Right lung (tissue), 2 donors: ENCODE measurements at regions not wholly inside any gene's neighbourhood (a gene's known extent, or its start where the extent isn't known, plus 50 kb on each side); places are given as distances from the start of the nearest gene placed in this dataset.
"Not testable (repeated sequence)": the region's sequence is repeated elsewhere in the genome, so short reads cannot be mapped to it uniquely, and the experiment has no call there.

Experiments used
- DNase-seq, 2 donors: peaks; one replicate each; pipeline ENCODE4 v3.0.0-alpha.2; 2013

DNA sequence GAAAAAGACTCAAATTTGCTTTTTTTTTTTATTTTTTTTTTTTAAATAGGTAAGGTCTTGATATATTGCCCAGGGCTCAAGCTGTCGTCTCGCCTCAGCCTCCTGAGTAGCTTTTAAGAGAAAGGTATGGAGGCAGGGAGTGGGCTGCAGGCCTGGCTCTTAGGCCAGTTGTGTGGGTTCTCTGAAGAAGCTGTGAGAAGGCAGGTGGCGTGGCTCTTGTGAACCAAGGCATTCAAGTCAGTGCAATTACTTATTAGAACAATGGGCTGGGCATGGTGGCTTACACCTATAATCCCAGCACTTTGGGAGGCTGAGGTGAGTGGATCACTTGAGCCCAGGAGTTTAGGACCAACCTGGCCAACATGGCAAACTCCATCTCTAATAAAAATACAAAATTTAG, 244.0 kb upstream of the SFRP2 start:
- no peak for DNase-seq

DNA sequence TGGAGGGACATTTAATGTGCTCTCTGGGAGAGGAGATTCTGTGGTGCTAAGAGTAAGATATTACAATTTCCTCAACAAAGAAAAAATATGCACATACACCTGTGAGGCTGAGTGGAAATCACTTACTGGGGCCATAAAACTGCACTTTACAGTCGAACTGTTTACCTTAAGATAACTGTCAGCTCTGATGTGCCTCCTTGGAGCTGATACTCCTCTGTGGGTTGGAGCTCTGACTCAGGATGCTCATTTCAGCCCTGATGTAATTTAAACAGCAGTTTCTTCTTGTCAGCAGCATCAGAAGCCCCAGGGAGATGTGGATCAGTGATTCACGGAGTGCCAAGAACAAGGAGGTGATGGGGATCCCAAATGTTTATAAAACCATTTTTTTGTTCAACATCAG, 241.9 kb upstream of the SFRP2 start:
- no peak for DNase-seq

- DNase-seq, result no peak
These were observed 241.3 kb upstream of the SFRP2 start for GRCh38 chr4:154030152-154030551.

DNA sequence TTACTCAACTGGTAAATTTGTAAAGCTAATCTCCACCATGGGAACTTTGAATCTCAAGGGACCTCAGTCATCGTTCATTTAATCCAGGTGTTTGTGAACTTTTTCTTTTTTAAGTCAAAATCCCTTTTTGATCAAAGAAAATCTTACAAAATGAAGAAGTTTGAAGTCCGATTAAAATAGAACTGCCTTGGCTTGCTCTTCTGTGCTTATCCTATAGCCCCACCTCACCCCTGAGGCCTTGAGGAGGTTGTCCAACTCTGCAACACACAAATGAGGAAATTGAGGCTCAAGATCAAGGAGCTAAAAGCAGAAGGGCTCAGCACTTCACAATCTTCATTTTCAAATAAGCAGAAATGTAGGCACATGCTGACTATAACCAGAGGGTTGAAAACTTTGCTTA, 240.3 kb upstream of the SFRP2 start:
- DNase-seq, result no peak

DNA sequence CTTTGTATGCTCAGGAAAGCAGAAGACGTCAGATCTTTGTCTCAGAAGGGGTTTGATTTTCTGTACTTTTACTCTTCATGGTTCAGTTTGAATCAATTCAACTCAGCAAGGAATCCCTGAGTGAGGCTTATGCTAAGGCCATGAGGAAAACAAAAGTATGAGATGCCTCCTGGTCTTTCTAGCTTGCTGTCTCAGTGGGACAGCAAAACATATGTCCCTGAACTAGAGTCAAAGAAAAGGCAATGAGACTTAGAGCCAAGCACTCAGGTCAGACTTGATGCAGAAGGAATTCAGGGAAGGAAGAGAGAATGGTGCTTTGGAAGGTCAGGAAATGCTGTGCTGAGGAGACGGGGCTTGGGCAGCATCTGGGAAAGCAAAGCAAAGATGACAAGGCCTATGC, 236.2 kb upstream of the SFRP2 start:
- DNase-seq, result no peak

DNA sequence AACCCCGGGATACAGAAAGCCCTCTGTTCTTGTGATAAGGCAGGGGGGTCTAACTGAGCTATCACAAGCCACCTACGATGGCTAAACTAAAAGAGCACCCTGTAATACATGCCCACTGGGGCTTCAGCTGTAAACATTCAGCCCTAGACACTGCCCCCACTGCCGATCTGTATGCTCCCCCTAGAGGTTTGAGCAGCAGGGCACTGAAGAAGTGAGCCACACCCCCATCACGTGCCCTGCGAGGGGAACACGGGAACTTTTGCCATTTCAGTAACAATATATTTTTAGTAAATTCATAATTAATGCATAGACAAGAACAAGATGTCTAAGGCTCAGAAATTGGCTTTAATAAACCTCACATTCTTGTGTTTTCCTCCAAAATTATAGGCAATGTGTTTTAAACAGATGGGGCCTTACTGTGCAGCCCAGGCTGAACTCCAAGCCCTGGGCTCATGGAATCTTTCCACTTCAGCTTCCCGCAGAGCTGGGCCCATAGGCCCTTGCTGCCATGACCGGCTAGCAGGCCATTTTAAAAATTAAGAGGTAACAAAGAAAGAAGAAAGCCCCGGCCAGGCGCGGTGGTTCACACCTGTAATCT, 235.3 kb upstream of the SFRP2 start:
- no peak for DNase-seq

DNA sequence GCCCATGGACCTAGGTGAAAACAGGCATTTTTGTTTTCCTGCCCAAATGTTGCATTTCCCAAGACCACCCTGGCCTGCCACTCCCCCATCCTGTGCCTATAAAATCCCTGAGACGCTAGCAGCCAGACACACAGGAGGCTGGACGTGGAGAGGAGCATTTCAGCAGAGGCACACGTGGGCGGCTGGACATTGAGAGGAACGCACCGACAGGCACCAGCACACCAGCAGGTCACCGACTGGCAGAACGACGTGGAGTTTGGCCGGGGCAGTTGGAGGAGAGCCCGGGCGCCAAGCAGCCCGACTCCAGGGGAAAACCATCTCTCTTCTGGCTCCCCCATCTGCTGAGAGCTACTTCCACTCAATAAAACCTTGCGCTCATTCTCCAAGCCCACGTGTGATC, 234.8 kb upstream of the SFRP2 start:
- DNase-seq, result not testable (repeated sequence)

- no peak for DNase-seq
These were observed 230.9 kb upstream of the SFRP2 start for GRCh38 chr4:154019811-154020210.

- no peak for DNase-seq
These were observed 229.8 kb upstream of the SFRP2 start for GRCh38 chr4:154018659-154019058.

DNA sequence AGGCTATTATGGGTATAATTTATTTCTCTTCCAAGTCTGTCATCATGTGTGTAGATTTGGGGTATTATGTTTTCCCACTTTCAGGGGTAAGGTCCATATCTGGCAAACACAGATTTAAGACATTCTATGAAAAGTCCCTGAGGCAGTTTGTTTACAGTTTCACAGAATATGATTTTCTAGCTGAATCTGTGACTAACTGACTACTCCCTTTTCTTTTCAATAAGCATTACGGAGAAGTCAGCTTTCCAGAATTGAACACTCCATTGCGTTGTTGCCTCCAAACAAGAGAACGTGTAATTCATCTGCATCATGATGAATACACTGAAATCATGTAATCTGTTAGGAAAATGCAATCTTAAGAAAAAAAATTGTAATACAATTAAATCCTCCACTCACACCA, 226.7 kb upstream of the SFRP2 start:
- no peak for DNase-seq

- peak in 1 of 2 donors; percentile 17 for DNase-seq
These were observed 225.8 kb upstream of the SFRP2 start for GRCh38 chr4:154014407-154015321.

GRCh38 chr4:154013576-154013975, 224.7 kb upstream of the SFRP2 start:
- no peak for DNase-seq

DNA sequence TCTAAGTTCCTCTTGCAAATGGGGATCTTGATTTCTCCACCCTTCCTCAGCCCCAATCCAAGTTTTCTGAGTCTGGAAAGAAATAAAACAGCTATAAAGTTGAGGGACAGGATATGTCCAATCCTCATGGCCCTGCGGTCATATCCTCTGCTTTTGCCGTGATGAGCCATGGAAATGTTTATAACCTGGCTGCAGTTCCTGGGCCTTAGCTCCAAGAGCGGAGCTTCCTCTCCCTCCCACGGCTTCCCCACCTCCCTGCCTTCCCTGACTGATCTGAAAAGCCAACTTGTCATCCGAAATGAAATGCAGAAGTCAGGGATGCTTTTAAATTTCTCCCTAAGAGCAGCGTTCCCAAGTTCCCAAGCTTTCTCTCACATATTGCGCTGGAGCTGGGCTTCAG, 221.5 kb upstream of the SFRP2 start:
- no peak for DNase-seq

DNA sequence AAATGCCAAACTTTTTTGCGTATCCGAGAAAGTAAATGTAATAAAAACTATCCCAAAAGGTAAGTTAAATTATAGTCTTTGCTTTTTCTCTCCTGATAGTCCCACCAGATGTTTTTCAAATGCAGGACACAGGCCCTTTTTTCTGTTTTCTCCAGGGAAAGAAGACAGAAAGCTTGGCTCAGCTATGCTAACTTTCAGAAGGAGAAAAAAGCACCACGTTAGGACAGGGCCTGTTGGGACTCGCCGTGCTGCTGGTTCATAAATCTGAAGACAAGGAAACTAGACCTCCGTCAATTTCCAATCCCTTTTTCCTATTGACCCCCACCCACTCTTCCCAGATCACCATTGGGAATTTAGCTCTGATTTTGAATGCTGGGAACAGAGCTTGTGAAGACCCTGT, 220.9 kb upstream of the SFRP2 start:
- no peak for DNase-seq

DNA sequence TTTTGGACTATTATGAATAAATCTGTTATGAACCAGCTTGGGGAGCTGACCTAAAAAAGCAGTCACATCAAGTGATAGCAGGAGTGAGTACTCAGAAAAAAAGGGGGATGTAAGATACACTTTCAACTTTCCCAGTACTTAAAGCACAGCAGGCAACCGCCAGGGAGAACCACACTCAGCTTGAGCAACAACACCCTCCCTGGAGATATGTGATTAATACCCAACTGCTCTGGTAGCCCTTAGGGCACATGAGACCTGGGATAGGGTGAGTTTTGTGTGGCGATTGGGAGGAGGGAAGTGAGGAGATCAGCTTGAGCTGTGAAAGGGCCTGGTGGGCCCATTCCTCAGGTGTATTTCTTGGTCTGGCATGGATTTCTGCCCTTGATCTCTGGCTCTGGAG, 220.3 kb upstream of the SFRP2 start:
- DNase-seq, result no peak

DNA sequence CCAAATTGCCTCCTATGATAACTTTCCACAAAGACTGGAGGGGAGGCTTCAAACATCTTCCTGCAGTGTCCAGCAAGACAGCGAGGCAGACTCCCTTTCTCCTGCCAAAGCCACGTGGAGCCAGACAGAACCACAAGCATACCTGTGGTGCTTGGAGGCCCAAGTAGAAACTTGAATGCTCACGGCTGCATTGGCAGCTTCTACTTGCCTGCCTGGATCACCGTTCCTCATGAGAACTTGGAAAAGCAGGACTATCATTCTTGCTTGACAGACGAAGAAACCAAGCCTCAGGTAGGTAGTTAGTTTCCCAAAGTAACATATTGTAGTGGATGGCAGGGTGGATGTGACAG, 216.3 kb upstream of the SFRP2 start:
- no peak for DNase-seq

DNA sequence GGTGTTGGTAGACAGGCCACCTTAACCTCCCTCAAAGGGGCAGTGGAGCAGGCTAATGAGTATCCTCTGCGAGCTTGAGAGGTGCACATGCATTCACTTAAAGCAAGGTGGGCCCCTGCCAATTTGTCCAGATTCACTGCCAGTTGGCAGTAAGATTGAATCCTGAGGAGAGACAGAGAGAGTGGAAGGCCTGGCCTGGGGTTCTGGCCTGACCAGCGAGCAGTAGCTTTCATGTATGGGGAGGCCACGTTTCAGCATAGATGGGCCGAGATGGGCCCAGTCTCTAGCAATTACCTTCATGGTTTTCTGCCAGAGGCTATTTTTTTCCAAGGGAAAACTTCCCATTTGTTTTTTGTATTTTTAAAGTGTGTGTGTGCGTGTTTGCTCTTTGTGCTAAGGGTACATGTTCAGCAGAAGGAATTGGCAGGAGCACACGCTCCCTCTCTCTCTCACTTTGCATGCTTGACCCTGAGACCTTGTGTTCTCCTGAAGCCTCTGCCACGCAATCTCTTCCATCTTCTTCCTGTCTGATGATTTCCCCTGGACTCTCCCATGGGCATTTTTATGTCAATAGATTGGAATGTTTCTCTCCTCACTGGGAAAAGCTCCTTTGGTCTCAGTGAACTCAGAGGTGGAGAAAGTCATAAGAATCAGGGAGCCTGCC, 215.8 kb upstream of the SFRP2 start:
- no peak for DNase-seq

DNA sequence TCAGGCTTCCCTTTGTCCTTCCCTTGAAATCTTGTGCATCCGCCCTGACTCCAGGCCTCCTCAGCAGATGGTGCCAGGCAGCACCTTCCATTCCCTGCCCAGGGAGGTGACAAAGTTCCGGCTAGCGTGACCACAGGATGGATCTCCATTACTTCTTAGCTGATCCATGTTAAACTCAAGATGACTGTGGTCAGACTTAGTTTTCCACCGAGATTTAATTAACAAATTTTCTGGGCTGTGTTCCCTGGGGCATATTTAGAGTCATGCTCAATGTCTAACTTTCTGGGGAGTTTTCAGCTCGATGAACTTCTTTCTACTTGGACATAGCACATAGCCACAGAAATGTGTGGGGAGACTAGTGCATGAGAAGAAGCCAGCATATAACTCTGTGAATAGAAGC, 215.1 kb upstream of the SFRP2 start:
- no peak for DNase-seq

GRCh38 chr4:154003378-154003777, 214.5 kb upstream of the SFRP2 start:
- DNase-seq, result no peak

DNA sequence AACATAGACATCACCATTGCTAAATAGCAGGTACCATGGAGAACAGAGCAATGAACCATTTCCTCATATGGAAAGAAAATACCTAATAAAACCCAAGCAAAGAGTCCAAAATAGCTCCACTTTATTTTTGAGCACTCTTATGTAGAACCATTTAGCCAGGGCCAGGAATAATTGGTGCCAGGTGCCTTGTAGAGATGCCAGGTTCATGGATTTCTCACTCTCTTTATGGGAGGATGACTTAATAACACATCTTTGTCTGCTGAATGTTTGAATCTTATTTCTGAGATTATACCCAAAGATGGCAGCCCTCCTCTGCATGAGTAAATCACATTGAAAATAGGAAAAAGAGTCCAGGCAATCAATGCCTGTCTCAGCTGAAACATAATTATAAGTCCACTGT, 212.3 kb upstream of the SFRP2 start:
- DNase-seq, result no peak

DNA sequence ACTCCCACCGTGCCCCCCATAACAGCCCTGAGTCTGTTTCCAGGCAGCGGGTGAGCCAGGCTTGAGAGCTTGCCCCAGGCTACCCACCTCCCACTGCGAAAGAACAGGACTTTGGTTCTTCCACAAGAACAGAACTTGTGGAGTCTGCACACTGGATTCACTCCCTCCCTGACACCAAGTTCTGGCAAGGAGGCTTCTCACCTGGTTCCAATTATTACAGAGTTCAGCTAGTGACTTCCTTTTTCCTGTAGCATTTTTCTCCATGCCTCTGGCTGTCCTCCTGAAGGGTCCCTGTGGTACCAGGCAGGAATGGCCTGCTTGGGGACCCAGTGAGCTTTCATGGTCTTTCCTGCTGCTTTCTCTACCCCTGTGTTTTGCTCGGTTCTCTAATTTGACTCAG, 208.6 kb upstream of the SFRP2 start:
- DNase-seq, result no peak

DNA sequence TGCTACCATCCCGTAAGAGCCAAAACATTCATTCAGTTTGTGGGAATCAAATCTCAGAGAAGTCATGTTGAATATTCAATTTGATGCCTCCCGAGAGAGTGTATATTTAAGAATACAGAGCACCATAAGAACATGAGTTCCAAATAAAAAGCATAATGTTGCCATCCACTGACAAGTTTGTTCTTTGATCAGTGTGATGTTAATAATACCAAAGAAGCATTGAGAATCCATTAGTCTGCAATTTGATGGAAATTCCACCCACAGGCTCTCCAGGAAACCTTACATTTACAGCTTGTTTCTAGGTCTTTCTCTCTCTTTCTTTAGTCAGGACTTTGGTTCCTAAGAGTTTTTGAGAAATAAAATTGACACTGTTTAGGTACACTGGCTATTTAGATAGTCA, 200.6 kb upstream of the SFRP2 start:
- DNase-seq, result no peak
